ELR (cell line): ENCODE measurements at regions not wholly inside any gene's neighbourhood (a gene's known extent, or its start where the extent isn't known, plus 50 kb on each side); places are given as distances from the start of the nearest gene placed in this dataset.
"Not testable (repeated sequence)": the region's sequence is repeated elsewhere in the genome, so short reads cannot be mapped to it uniquely, and the experiment has no call there.

ENCODE experiments used
- DNase-seq: peaks from one replicate; pipeline ENCODE4 v3.0.0-alpha.2; 2015; ENCODE audit warnings: low read depth

DNA sequence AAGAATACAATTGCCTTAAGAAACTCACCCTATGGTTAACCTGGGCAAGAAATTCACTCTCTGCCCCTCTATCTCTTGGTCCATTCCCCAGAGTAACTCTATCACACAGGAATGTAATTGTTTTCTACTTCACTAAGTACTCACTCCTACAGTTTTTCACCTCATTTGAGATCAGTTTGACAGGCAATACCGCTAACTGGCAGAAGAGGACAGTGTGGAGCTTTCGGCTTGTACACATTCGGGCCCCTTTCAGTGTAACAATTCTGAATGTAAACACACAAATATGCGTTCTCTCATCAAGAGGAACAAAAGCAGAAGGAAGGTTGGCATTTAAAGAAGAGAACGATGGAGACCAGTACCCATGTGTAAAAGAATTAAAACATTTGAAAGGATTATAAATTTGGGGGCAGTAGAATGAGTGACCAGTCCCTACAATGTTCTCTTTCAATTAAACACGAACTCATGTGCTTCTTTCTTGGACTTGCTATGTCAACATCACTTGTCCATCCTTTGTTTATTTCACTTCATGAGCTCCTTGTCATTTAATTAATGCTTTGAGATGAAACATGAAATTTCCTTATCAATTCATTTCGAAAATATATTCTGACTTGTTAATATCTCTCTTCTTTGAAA is 188.5 kb upstream of the GRAMD2B start:
- DNase-seq: peak; percentile 33

DNA sequence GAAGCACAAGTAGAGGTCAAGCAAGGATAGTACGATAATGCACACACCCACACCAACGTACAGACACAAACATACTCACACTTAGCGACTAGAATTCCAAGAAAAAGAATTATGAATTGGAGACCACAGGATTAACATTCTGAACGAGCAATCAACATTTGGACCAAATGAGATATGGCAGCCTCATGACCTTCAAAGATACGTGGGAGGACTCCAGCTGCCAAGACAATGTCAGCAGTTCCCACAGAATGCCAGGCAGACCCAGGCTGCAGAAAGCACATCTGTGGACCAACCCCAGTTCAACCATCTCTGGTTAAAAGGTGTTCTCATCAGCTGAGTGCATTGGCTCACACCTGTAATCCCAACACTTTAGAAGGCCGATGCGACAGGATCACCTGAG is 187.6 kb upstream of the GRAMD2B start:
- DNase-seq: no peak

DNA sequence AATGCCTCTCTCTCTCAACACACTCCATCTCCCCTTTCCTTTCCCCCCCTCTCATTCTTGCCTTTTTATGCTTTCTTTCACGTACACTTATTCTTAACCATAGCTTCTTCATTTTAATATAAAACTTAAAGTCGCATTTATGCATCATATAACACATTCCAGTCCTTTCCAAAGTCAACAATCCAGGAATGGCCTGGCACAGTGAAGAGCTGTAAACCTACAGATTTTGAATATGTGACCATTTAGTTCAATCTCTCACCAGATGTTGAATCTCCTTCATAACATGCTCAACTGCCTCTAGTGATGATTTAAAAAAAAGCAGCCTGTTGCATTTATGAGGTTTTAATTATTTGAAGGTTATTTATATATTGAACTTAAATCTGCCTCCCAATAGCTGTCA is 186.2 kb upstream of the GRAMD2B start:
- DNase-seq: no peak

DNA sequence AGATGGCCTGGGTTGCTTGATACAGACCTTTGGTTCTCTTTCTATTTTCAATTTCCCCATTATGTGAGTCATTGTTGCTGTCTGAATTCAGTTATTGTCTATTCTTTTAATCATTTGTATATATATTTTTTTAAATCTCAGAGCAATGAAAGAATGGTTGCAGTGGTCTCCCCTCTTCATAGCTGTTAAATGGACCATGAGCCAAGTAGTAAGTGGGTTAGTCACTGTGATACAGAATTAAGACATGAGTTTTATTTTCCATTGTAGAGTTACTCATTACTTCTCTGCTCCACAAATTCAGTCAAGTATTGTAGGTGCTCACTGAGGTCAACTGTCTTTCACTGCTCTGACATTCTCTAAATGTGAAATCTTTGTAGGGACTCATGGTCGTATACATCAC is 174.6 kb upstream of the GRAMD2B start:
- no peak for DNase-seq

DNA sequence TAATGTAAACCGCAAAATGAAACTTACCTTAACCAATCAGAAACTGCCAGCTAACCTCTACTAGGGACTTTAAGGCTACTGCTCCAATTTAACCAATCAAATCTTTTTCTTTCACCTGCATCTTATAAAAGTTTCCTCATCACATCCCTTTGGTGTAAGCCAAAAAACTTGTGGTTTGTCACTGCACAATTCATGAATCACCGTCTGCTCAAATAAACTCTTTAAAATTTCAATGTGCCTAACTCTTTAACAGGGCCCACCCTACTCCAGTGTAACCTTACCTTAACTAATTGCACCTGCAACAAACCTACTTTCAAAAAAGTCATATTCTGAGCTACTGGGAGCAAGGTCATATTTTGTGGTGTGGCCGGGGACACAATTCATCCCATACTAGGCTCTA is 172.2 kb upstream of the GRAMD2B start:
- no peak for DNase-seq

DNA sequence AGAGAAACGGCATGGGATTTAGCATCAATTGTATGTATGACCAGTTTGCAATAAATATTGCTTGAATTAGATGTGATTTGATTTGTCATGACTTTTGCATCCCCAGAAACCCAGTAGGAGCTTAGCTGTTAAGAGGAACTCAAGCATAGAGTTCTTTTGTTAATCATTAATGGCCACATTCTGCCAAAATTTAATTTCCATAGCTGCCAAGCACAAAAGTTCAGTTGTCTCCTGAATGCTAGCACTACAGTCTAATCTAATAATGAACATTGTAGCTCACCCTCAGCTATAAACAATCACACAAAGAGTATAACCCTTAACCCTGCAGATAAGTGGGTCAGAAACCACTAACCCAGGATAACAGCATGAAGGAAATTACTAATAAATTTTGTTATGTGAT is 169.8 kb upstream of the GRAMD2B start:
- DNase-seq: no peak

DNA sequence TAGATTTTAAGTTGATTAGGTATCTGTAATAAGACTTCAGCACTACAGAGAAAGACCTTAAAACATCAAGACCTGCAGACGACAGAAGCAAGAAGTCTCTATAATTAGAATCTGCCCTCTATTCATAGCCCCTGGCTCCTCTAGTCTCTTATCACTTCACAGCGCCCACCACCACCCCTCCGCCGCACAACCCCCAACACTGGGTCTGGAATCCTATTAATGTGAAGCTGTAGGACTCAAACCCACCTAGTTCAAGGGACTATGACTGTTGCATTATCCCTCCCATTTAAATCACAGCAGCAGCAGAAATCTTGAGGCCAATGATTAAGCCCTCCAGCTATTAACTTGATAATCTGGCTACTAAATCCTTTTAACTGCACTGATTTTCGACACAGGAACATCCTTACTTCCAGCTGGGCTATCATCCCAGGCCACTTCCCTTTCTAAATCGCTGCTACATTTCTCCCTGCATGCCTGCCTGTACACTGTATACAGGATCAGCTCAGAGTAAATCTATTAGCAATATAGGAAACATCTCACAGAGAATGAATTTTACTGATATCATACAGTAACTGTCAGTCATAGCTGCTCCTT is 159.5 kb upstream of the GRAMD2B start:
- no peak for DNase-seq

DNA sequence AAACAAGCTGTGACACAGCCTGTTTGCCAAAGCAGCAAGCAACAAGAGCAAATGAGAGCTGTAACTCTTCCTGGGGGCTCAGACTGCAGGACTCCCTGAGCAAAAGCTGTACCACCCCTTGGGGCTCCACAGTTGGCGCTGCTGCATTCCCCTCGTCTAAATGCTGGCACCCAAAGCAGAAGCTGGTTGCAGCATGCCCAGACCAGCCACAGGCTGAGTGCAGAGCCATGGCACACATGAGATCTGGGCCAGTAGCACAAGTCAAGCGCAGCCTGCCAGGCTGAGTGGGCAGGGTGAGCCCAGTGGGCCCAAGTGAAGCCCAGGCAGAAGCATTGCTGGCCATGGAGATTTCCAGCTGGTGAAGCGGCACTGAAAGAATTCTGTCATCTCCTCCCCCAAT is 157.3 kb upstream of the GRAMD2B start:
- no peak for DNase-seq

DNA sequence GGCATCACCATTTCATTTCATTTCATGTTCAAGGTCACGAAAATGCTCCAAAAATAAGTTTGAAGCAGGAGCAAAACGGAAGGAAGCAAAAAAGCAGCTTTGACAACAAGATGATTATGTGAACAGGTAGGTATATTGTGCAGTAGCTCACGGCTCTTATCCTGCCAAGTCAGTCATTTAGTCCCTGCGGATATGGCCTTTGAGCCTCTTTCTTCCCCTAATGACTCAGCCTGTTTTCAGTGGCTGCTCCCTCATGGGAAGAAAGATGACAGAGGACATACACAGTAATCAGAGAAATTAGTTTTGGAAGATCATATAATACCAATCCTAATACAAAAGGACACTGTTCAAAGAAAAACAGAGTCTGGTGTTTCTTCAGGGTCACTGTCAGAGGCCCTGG is 155.8 kb upstream of the GRAMD2B start:
- no peak for DNase-seq

DNA sequence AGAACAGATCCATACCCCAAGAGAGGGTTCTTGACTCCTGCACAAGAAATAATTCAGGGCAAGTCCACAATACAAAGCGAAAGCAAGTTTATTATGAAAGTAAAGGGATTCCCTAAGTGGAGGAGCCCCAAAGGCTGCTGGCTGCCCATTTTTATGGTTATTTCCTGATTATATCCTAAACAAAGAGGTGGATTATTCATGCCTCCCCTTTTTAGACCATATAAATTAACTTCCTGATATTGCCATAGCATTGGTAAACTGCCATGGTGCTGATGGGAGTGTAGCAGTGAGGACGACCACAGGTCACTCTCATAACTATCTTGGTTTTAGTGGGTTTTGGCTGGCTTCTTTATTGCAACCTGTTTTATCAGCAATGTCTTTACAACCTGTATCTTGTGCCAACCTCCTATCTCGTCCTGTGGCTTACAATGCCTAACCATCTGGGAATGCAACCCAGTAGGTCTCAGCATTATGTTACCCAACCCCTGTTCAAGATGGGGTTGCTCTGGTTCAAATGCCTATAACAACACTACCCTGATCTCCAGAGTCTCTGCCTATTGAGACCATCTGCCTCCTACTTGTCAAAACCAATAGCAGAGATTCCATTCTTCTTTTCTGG is 154.4 kb upstream of the GRAMD2B start:
- no peak for DNase-seq

DNA sequence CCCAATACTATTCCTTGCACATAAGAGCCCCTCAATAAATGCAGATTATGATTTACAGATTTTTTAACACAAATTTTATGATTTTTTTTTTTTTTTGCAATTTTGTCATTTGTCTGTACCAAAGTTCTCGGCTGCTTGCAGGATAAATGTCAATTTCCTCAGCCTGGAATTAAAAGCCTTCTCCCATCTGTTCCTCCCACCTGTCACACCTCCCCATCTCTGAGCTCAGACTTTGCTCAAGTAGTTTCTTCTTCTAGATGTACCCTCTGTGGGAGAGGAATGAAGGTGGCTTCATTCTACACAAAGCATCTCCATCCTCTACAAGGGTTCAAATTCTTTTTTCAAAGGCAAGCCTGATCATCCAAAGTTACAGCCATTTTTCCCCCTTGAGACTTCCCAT is 153.7 kb upstream of the GRAMD2B start:
- DNase-seq: no peak

DNA sequence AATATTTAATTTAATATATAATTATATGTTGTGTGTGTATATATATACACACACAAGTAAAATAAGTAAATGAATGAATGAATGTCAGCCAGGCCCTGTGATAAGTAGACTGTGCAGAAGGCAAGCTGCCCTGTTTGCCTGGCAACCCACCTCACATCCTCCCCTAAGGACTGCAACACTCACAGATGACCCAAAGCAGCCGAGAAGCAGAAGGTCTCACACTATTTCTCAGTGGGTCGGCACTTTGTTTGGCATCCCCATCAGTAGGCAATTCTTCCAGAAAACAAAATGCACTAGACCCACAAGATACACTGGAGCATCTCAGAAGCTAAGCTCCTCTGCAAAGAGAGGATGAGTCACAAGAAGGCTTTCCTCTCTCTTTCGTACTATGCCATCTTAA is 152.1 kb upstream of the GRAMD2B start:
- no peak for DNase-seq

DNA sequence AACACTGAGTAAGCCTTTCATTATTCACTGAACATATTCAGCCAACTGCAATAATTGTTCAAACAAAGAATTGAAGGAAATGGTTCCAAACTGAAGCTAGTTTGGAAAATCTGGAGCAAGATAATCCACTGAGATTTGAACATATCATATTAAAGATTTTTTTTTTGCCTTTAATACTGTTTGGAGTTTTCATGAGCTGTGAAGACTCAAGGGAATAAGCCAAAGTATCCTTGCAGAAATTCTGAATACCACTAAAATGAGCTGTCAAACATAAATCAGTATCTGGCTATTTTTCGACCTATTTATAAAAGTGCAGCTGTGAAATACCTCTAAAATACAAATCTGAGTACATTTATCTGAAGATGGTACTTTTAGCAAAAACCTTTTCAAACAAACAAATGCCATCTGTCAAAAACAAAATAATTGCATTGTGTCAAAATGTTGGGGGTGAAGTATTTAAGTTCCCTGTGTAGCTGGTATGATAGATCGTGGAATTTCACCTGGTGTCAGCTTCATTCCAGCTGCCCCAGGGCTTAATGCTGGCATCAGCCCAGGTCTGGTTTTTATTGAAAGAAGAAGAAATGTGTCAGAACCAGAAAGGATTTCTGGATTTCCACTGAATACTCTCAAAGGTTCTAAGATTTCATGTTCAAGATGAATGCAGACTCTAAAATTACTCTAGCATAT is 149.0 kb upstream of the GRAMD2B start:
- DNase-seq: no peak

DNA sequence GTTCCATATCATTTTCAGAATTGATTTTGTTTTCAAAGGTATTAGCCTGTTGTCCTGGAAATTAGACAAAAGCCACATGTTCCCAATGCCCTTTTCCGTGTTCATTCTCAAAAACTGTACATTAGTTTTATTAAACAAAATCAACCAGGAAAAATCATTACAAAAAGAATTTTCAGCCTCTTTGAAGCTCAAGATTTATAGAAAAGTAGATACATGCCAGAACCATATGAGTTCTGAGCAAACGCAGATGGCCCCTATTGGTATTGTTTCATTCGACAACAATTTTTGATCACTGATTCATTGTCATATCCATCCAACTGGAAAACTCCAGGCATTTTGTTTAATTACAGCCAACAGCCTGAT is 148.5 kb upstream of the GRAMD2B start:
- DNase-seq: no peak

DNA sequence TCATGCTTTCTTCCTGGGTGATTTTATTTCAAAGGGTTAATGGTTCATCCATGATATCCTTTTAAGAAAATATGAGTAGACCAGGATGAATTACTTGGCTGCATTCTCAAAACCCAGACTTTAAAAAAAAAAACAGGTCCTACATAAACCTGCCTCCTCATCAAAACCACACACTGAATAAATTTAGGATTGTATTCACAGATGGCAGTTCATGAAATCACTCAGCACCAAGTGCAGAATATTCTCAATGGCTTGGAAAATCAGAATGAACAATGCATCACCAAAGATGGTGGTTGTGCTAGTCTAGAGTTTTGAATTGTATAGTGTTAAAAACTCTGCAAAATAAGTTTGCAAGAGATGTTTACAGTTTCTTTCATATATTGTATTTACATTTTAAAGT is 145.4 kb upstream of the GRAMD2B start:
- DNase-seq: no peak

DNA sequence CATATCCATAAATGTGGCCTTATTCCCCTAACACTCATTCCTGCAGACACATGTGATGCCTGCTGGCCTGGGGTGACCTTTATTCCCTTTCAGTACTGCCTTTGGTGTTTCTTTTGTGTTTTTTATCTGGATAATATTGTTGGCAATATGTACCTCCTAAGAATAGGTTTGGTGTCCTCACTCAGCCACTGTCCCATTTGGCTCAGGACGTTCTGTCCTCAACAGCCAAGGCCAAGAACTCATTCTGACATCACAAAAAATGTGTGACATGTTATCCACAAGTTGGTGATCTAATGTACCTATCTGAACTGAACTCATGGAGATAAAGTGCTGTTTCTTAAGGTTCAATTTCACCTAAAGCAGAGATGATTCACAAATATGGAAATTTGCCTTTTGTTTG is 142.9 kb upstream of the GRAMD2B start:
- DNase-seq: no peak

DNA sequence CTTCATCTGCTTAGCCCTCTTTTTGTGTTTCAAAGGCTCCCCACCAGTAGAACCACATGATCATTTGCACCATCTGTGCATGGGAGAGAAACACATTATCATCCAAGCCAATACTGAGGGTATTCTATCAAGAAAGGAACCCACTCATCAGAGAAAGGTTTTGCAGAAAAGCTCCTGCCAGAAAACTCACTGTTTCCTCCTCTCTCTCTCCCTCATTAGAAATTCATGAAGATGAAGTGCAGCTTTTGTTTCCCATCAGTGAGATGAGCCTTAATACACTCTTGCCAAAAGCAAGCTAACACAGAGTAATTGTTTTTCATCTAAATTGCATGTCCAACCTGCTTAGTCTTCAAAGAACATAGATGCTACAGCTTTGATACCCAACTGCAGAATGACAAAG is 142.4 kb upstream of the GRAMD2B start:
- DNase-seq: no peak

DNA sequence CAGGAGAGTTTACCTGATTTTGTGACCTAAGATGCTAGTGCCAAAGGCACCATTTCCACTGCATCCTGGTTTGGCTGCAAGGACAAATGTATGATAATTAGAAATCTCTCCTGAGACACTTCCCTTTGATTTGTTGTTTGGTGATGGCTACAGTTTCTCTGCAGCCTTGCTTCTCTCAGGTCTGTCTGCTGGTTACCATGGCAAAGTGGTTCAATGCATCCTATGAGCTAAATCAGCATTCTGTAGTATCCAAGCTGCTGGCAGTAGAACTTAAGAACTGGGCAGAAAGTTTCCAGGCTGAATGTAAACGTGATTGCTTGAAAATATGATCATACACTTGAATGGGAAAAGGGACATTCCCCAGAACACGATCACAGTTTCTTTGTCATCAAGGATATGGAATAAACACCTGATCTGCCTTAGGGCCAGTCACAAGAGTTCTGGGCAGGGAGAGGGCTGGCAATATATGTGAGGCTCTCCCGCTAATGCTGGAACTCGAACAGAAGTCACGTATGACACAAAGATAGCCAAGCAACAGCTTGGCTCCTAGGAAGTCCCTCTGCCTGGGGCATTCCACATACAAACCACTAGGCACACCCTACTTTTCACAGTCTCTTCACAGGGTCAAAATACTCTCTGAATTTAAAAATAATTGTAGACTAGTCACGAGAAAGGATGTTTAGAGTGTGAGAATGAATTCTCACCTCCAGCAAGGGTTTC is 138.1 kb upstream of the GRAMD2B start:
- no peak for DNase-seq

DNA sequence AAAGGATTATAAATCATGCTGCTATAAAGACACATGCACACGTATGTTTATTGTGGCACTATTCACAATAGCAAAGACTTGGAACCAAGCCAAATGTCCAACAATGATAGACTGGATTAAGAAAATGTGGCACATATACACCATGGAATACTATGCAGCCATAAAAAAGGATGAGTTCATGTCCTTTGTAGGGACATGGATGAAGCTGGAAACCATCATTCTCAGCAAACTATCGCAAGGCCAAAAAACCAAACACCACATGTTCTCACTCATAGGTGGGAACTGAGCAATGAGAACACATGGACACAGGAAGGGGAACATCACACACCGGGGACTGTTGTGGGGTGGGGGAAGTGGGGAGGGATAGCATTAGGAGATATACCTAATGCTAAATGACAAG is 127.1 kb upstream of the GRAMD2B start:
- DNase-seq: not testable (repeated sequence)

DNA sequence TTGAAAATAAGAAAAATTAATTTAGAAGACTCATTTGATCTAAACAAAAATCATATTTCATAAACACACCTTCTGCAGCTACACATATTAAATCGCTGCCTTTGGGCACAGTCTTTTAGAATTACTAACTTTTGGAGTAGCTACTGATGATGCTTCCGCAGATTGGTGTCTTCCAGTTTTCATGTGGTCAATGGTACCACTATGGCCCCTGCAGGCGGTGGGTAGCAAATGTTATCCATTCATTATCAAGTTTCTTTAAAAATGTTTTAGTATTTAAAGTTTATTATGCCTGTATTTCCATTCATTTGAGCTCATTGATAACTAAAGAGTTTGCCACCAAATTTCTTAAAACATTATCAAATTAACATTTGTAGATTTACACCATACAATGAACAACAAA is 122.9 kb upstream of the GRAMD2B start:
- no peak for DNase-seq

DNA sequence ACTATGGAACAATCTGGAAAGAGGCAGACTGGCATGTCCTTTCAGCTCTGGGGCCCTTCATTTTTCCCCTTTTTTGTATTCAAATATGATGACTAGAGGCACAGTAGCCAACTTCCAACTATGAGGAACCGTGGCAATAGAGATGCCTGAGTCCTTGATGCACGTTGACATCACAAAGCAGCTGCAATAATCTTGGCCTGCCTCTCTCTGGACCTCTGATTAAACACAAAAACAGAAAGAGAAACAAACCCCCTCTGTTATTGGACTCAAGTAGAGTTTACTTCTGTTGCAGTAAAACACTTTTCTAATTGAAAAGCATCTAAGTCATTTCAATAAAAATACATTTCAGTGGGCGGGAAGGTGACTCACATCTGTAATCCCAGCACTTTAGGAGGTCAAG is 122.2 kb upstream of the GRAMD2B start:
- DNase-seq: no peak

DNA sequence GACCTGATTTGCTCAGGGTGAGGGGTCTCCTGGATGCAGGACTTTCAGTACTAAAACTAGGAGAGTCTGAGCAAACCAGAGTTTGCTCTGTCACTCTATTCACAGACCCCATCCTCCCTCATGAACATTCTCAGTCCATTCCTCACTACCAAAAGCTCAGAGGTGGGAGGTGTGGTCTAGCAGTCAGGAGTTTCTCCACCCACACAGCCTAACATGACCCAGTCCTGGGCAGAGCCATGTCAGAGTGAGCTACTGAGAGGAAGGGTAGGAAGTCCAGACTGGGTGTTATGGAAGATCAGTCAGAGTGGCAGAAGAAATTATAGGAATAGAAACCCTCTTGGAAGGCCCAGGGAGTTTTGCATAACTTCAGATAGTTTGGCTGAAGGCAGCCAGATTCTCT is 113.3 kb upstream of the GRAMD2B start:
- DNase-seq: no peak

DNA sequence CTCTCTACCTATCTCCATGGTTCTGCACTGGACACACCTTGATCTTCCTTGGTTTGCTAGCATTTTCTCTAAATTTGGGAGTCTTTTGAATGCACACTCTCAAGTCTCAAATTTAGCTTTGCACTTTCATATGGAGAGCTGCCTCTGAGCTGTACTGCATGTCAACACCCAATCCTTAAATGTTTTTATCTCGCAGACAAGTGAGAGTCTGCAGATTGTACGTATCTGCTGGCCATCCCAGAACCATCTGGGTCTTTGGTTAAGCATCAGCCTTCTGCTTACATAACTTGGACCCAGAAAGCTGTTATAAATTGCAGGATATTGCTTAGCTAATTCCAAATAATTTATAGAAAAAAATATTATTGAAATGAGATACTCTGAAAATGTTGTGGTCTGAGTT is 111.4 kb upstream of the GRAMD2B start:
- DNase-seq: no peak
